ENCODE measurements at regions not wholly inside any gene's neighbourhood (a gene's known extent, or its start where the extent isn't known, plus 50 kb on each side); places are given as distances from the start of the nearest gene placed in this dataset.

DNA sequence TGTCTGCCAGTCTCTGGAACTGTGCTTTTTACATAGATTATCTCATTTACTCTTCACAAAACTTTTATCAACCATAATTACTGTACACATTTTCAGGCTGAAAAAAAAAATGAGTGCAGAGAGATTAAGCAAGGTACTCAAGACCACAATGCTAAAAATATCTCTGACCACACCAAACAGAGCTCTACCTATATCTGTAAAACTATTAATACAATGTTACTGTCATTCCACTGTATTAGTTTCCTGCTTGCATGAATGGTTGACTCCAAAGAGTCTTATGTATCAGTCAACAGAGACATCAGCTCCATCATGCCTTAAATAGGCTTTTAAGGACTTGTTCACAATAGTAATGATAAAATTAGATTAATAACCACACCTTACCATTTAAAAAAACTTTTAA is 134.7 kb upstream of the CCDC150 start (continued):
- no peak for TF ChIP-seq ETV1 (tag; conservative IDR thresholded peaks at IDR 0.05; ENCODE audit: low read depth)

GRCh38 chr2:196510246-196510645 is 129.3 kb upstream of the CCDC150 start:
- TF ChIP-seq CCAR2 (IDR thresholded peaks at IDR 0.05; ENCODE audit: low read depth, low read length) = no peak
- no peak for TF ChIP-seq BACH1 (tag; IDR thresholded peaks at IDR 0.05)
- no peak for TF ChIP-seq ZNF408 (CRISPR knock-in tag; IDR thresholded peaks at IDR 0.05; ENCODE audit: low read depth)
- TF ChIP-seq MTF1 (CRISPR knock-in tag; IDR thresholded peaks at IDR 0.05; ENCODE audit: borderline replicate concordance) = no peak
- TF ChIP-seq, protein P1, sequence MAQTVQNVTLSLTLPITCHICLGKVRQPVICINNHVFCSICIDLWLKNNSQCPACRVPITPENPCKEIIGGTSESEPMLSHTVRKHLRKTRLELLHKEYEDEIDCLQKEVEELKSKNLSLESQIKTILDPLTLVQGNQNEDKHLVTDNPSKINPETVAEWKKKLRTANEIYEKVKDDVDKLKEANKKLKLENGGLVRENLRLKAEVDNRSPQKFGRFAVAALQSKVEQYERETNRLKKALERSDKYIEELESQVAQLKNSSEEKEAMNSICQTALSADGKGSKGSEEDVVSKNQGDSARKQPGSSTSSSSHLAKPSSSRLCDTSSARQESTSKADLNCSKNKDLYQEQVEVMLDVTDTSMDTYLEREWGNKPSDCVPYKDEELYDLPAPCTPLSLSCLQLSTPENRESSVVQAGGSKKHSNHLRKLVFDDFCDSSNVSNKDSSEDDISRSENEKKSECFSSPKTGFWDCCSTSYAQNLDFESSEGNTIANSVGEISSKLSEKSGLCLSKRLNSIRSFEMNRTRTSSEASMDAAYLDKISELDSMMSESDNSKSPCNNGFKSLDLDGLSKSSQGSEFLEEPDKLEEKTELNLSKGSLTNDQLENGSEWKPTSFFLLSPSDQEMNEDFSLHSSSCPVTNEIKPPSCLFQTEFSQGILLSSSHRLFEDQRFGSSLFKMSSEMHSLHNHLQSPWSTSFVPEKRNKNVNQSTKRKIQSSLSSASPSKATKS (CRISPR knock-in tag; IDR thresholded peaks at IDR 0.05) = no peak
- TF ChIP-seq, protein P2, sequence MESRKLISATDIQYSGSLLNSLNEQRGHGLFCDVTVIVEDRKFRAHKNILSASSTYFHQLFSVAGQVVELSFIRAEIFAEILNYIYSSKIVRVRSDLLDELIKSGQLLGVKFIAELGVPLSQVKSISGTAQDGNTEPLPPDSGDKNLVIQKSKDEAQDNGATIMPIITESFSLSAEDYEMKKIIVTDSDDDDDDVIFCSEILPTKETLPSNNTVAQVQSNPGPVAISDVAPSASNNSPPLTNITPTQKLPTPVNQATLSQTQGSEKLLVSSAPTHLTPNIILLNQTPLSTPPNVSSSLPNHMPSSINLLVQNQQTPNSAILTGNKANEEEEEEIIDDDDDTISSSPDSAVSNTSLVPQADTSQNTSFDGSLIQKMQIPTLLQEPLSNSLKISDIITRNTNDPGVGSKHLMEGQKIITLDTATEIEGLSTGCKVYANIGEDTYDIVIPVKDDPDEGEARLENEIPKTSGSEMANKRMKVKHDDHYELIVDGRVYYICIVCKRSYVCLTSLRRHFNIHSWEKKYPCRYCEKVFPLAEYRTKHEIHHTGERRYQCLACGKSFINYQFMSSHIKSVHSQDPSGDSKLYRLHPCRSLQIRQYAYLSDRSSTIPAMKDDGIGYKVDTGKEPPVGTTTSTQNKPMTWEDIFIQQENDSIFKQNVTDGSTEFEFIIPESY (CRISPR knock-in tag; IDR thresholded peaks at IDR 0.05) = no peak
- no peak for TF ChIP-seq ZNF253 (CRISPR knock-in tag; conservative IDR thresholded peaks at IDR 0.05)
- Histone ChIP-seq H3K79me2 (ENCODE audit: control insufficient read depth, insufficient read depth, low read length) (no peaks in the 10 kb centered on the region), H3K9me1 (ENCODE audit: control insufficient read depth, insufficient read depth, low read length) (no peaks in the 10 kb centered on the region), H2AFZ (ENCODE audit: low read depth, low read length) (no peak overlapping the region), H3K27ac (ENCODE audit: extremely low read depth, low read depth, low read length) (no peak overlapping the region), H4K20me1 (replicated peaks; ENCODE audit: control insufficient read depth, insufficient read depth, low read length) (no peaks in the 10 kb centered on the region), H3K4me1 (replicated peaks in 1 of 2; ENCODE audit: control insufficient read depth in 2 of 2, insufficient read depth in 2 of 2, low read length in 2 of 2) (no peaks in the 10 kb centered on the region; a peak in 1 of 5 replicates), H3K4me2 (ENCODE audit: insufficient read depth, low read length) (no peak overlapping the region), H3K9me3 (replicated peaks; ENCODE audit: control insufficient read depth, insufficient read depth, low read depth, low read length) (no peaks in the 10 kb centered on the region), H3K36me3 (ENCODE audit: control insufficient read depth, insufficient read depth, low read length) (no peaks in the 10 kb centered on the region), H3K4me3 (no peak overlapping the region), H3K9ac (ENCODE audit: insufficient read depth in 1 of 2, low read depth in 2 of 2, low read length in 2 of 2) (no peak overlapping the region), H3K27me3 (ENCODE audit: control insufficient read depth in 2 of 2, insufficient read depth in 2 of 2, low read length in 2 of 2) (peaks cover 0 to 16% of the 10 kb centered on the region in 2 experiments; a peak in 2 of 5 replicates)
- POLR2A ChIA-PET = no interaction called here
- BruUV-seq (replicated peaks) = no TSS peak
- 0% methylated on average over 1 of the region's 1 CpG for WGBS (ENCODE audit: insufficient coverage, low coverage, missing lambda C conversion rate)
- DNase-seq (ENCODE audit: extremely low read depth in 1 of 4, low spot score in 3 of 4) = no peak
- in situ Hi-C loops (cut with MboI) (no loop called here), intact Hi-C loops (cut with micrococcal nuclease) (no loop called here)
- ATAC-seq = no peak
- FAIRE-seq = no peak
- CTCF ChIA-PET (ENCODE audit: low intra/inter-chr PET ratio) = no interaction called here
